ENCODE measurements at regions not wholly inside any gene's neighbourhood (a gene's known extent, or its start where the extent isn't known, plus 50 kb on each side); places are given as distances from the start of the nearest gene placed in this dataset.

- H3K9ac ChIP-seq (ENCODE audit: control insufficient read depth, extremely low read depth, insufficient read depth, low read length), result no peak overlapping the region
- dilution Hi-C loops (cut with MboI; ENCODE audit: extremely low pct_ligation_motif_present, low sequenced_read_pairs), result no loop called here
Observed at GRCh38 chr2:140041811-140042210, 1261.6 kb upstream of the NXPH2 start.

DNA sequence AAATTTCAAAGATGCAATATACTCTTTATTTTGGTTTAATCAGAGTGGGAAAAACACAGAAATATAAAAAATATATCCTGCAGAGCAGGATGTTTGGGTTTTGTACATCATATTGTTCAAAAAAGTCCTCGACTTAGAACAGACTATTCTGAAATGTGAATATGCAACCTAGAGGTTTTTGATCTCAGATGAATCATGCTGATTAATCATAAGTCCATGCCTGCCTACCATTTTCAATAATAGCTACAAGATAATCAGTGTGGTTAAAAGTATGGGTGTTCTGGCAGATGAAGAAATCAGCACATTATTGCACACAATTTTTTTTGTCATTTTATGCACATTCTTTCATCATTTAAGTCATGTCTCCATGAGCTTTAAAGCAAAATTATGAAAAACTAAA is 1261.0 kb upstream of the NXPH2 start:
- no peak overlapping the region for H2AFZ ChIP-seq (ENCODE audit: control insufficient read depth, low read length)
- H3K4me3 ChIP-seq (ENCODE audit: control insufficient read depth in 2 of 3, extremely low read depth in 1 of 3, insufficient read depth in 2 of 3, low read depth in 1 of 3, low read length in 3 of 3), result no peak overlapping the region
- no peaks in the 10 kb centered on the region for H3K9me3 ChIP-seq (ENCODE audit: control insufficient read depth, low read depth, low read length)
- DNase-seq (ENCODE audit: low read depth, low spot score) (no peak), FAIRE-seq (no peak)
- H3K4me1 ChIP-seq (ENCODE audit: control insufficient read depth, extremely low read depth, insufficient read depth, low read length), result no peaks in the 10 kb centered on the region
- H3K27ac ChIP-seq (ENCODE audit: control insufficient read depth, insufficient read depth, low read length), result no peak overlapping the region
- no peak for TF ChIP-seq CTCF (optimal IDR thresholded peaks at IDR 0.05 in 1 of 3, IDR thresholded peaks at IDR 0.05 in 1 of 3, conservative IDR thresholded peaks at IDR 0.05 in 1 of 3; ENCODE audit: extremely low read depth in 1 of 3, insufficient read depth in 2 of 3, low read length in 3 of 3)
- TF ChIP-seq EZH2 (IDR thresholded peaks at IDR 0.05; ENCODE audit: low read length), result no peak
- no peak overlapping the region for H3K4me2 ChIP-seq (ENCODE audit: control insufficient read depth, extremely low read depth, insufficient read depth, low read depth, low read length)
- H3K27me3 ChIP-seq (ENCODE audit: control insufficient read depth, extremely low read depth, insufficient read depth, low read length), result no peaks in the 10 kb centered on the region
- no peaks in the 10 kb centered on the region for H3K9me1 ChIP-seq (ENCODE audit: control insufficient read depth, extremely low read depth, insufficient read depth, low read length)
- H3K9ac ChIP-seq (ENCODE audit: control insufficient read depth, extremely low read depth, insufficient read depth, low read length), result no peak overlapping the region
- dilution Hi-C loops (cut with MboI; ENCODE audit: extremely low pct_ligation_motif_present, low sequenced_read_pairs), result no loop called here
- H3K36me3 ChIP-seq (ENCODE audit: control insufficient read depth in 2 of 2, extremely low read depth in 1 of 2, insufficient read depth in 2 of 2, low read length in 2 of 2), result no peaks in the 10 kb centered on the region
- no peaks in the 10 kb centered on the region for H3K79me2 ChIP-seq (ENCODE audit: control insufficient read depth, insufficient read depth, low read length)
- no peaks in the 10 kb centered on the region for H4K20me1 ChIP-seq (ENCODE audit: control insufficient read depth, extremely low read depth, insufficient read depth, low read length)

More at GRCh38 chr2:140041811-140042210, 1261.6 kb upstream of the NXPH2 start:
- no peak for DNase-seq (ENCODE audit: low read depth, low spot score)
- Histone ChIP-seq H3K4me1 (ENCODE audit: control insufficient read depth, extremely low read depth, insufficient read depth, low read length) (no peaks in the 10 kb centered on the region), H4K20me1 (ENCODE audit: control insufficient read depth, extremely low read depth, insufficient read depth, low read length) (no peaks in the 10 kb centered on the region), H2AFZ (ENCODE audit: control insufficient read depth, low read length) (no peak overlapping the region), H3K4me2 (ENCODE audit: control insufficient read depth, extremely low read depth, insufficient read depth, low read depth, low read length) (no peak overlapping the region), H3K79me2 (ENCODE audit: control insufficient read depth, insufficient read depth, low read length) (no peaks in the 10 kb centered on the region), H3K9me3 (ENCODE audit: control insufficient read depth, low read depth, low read length) (no peaks in the 10 kb centered on the region), H3K36me3 (ENCODE audit: control insufficient read depth in 2 of 2, extremely low read depth in 1 of 2, insufficient read depth in 2 of 2, low read length in 2 of 2) (no peaks in the 10 kb centered on the region), H3K27me3 (ENCODE audit: control insufficient read depth, extremely low read depth, insufficient read depth, low read length) (no peaks in the 10 kb centered on the region), H3K9me1 (ENCODE audit: control insufficient read depth, extremely low read depth, insufficient read depth, low read length) (no peaks in the 10 kb centered on the region), H3K27ac (ENCODE audit: control insufficient read depth, insufficient read depth, low read length) (no peak overlapping the region), H3K4me3 (ENCODE audit: control insufficient read depth in 2 of 3, extremely low read depth in 1 of 3, insufficient read depth in 2 of 3, low read depth in 1 of 3, low read length in 3 of 3) (no peak overlapping the region)
- no peak for TF ChIP-seq CTCF (optimal IDR thresholded peaks at IDR 0.05 in 1 of 3, IDR thresholded peaks at IDR 0.05 in 1 of 3, conservative IDR thresholded peaks at IDR 0.05 in 1 of 3; ENCODE audit: extremely low read depth in 1 of 3, insufficient read depth in 2 of 3, low read length in 3 of 3)
- no peak for TF ChIP-seq EZH2 (IDR thresholded peaks at IDR 0.05; ENCODE audit: low read length)
- FAIRE-seq, result no peak
